Suppressor macrophage treated with lipopolysaccharide for 4 hours (primary cell): ENCODE measurements at regions not wholly inside any gene's neighbourhood (a gene's known extent, or its start where the extent isn't known, plus 50 kb on each side); places are given as distances from the start of the nearest gene placed in this dataset.
A peak's percentile ranks its signal among the peaks of the same experiment; 100 is the strongest.

Experiments
- DNase-seq: peaks from one replicate; pipeline ENCODE4 v3.0.0-alpha.2; 2020

DNA sequence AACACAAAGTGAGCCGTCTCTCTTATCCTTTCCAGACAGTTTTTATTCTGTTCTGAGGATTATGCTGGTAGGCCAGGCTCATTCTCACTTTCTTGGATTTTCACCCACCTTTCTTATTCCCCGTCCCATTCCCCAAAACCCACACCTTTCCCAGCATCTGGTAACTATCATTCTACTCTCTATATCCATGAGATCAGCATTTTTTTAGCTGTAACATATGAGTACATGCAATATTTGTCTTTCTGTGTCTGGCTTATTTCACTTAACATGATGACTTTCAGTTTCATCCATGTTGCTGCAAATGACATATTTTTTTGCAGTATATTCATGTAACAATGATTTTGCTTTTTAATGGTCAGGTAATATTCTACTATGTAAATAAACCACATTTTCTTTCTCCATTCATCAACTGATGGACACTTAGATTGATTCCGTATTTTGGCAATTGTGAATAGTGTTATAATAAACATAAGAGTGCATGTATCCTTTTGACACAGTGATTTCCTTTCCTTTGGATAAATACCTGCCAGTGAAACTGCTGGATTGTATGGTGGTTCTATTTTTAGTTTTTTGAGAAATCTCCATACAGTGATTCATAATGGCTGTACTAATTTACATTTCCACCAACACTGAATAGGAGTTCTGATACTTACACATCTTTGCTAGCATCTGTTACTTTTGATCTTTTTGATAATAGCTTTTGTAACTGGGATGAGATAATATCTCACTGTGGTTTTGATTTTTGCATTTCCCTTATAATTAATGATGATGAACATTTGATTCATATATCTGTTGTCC lies 289.3 kb downstream of the RPRM start:
- no peak for DNase-seq

DNA sequence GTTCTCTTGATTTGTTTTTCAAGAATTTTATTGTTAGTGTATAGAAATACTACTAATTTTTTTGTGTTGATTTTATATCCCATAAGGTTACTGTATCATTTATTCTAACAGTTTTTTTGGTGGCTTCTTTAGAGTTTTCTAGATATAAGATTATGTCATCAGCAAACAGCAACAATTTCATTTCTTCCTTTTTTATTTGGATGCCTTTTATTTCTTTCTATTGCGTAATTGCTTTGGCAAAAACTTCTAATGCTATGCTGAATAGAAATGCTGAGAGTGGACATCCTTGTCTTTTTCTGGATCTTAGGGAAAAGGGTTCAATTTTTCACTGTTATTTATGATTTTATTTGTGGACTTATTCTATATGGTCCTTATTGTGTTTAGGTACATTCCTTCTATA lies 298.8 kb downstream of the RPRM start:
- DNase-seq: no peak

DNA sequence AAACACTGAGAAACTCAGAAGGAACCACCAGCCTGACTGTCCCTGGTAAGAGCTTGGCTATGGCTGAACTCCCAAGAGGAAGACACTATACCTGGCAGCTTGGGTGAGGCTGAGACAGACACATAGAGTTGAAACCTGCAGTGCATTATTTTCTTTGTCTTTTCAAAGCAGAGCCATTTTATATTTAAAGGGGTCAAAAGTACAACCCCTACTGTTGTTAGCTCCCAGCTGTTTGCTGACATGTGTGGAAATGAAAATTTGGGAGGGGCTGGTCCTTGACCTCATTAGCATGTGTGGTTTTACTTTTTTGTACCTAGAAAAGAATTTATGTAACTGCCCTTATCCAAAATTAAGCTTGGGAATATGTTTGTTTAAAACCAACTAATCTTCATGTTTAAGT lies 309.0 kb downstream of the RPRM start:
- no peak for DNase-seq

- DNase-seq: no peak
These were observed 313.5 kb downstream of the RPRM start for GRCh38 chr2:153165021-153165420.

DNA sequence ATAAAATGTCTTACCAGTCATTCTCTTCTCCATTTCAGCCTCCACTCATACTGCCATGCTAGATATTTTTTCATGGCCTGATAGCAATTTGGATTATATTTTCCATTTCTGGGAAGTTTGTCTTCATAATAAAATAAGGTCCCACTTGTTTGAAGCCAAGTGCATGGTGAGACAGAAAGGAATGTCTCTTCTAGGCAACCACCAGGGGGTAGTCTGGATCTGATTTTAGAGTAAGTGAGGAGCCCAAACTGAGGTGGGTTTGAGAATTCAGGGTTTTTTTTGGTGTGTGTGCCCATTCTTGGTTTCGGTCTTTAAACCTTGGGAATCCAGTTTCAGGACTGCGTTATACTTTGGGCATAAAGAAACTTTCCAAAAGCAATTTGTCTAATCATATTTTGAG lies 315.5 kb downstream of the RPRM start:
- DNase-seq: peak; percentile 1

GRCh38 chr2:153156743-153157142 lies 321.8 kb downstream of the RPRM start:
- DNase-seq: no peak

GRCh38 chr2:153152036-153152435 lies 326.5 kb downstream of the RPRM start:
- DNase-seq: no peak

GRCh38 chr2:153145470-153145978 lies 333.0 kb downstream of the RPRM start:
- DNase-seq: no peak

DNA sequence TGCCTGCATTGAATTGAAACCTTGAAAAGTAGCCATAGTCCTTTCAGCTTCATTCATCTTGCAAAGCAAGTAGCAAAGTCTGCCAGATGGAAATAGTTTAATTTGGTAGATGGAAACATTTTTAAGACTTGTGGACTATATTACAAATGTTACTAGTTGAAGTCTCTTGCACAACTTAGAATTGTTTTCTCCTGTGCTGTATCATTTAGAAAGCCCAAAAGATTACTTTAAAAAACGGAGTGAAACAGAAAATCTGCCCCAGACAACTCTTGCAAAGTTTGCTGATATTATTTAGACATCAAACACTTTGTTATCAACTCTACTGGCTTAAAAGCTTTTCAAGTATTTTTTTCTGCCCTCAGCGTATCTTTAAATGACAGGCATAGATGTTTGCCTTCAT lies 335.0 kb downstream of the RPRM start:
- no peak for DNase-seq

DNA sequence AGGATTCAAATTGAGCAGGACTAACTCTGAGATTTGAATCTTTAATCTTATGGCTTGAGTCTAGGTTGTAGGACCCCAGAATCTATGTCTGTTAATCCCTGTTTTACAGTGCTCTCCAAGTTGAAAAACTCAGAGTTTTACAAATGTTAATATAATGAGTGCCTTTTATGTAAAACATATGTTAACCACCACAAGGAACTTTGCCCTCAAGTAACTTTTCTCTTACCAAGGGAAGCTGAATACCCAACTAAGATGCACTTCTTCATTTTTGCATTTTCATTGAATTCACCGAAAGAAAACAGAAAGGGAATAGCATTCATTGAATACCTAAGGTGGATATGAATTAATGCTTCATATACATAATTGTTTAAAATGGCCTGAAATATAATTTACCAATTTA lies 338.1 kb downstream of the RPRM start:
- no peak for DNase-seq

- no peak for DNase-seq
These were observed 339.7 kb downstream of the RPRM start for GRCh38 chr2:153138651-153139375.

DNA sequence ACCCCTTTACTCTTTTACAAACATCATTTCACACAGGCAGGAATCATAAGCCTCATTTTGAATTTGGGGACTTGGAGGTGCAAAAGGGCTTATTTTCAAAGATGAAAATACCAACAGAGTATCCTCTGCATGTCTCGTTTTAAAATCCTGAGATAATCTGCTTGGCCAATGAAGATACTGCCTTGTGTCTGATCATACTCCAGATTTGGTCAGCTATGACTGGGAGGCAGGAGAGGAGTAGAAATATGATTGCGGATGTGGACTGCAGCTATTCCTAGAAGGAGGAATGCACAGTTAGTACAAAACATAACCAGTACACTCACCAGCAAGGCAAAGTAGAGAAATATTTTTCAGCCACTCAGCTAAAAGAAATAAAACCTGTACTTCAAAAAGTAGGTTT lies 342.3 kb downstream of the RPRM start:
- DNase-seq: no peak

DNA sequence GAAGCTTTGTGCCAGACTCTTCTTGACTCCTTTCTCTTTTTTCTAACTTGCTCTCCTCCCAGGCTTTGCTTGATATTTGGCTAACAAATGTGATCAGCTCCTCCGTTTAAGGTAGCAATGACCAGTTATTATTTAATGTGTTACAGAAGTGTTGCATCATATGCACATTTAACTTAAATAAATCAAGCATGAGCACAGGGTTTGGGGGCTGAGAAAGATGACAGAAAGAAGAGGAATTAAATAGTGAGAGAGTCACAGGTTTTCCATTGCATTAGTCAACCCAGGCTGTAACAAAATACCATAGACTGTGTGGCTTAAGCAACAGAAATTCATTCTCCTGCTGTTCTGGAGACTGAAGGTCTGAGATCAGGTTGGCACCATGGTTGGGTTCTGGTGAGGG lies 343.8 kb downstream of the RPRM start:
- DNase-seq: no peak

GRCh38 chr2:153133716-153134115 lies 344.8 kb downstream of the RPRM start:
- no peak for DNase-seq

DNA sequence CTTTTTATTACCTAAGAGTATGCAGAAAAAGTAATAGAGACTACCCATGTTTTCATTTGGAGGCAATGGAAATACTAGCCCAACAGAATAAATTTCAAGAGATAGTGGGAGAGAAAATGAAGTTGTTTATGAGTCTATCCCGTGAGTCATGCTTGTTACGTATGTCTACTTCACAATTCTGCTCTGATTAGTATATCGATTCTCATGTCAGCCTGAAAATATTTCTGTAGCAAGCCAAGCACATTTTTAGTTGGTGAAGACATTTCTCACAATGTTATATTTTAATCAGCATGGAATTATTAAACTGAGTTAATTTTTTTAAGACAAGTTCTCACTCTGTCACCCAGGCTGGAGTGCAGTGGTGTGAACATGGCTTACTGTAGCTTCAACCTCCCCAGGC lies 346.1 kb downstream of the RPRM start:
- DNase-seq: no peak

DNA sequence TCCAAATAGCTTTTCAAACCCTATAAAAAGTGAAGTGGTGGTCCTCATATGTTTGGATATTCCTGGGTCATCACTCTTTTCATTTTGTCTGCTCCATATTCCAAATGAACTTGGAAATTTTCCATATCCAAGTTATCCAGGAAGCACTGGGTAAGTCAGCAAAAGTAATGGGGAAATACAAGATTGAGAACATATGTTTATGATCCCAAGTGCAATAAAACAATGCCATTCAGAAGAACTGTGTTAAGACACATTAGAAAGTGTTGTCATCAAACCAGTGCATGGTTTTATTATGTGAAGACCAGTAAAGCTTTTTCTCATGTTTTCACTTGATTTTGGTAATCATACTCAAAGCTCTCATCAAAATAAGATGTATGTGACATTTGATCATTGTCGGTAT lies 363.4 kb downstream of the RPRM start:
- no peak for DNase-seq

DNA sequence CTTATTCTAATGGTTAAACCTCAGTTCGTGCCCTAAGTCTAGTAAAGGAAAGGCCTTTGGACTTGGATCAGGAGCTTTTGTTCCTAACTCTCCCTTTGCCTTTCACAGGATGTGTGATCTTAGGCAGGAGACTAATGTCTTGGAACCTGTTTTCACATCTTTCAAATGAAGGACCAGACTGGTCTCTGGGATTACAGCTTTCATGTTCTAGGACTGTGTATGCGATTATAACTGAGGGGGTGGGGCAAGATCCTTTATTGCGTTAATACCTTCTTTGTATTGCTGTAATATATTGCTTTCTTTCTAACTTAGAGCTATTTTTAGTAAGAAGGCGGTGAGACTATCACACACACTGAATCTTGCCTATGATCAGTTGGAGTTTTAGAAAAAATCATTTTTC lies 368.1 kb downstream of the RPRM start:
- no peak for DNase-seq

DNA sequence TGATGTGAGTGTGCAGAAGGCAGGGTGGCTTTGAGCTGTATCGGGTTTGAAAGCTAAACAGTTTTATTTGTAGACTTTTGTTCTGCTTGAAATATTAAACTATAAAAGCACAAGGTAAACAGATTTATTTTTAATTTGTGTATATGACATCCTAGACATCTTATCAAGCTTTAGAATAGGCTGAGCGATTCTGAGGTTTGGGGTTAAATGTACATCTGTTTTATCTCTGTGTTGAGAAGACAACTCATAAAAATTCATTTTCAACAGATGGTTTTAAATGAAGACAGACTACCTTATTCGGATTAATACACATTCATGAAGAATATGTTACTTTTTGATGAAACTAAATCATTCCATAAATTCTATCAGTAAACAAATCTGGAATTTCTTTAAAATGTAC lies 368.8 kb downstream of the RPRM start:
- no peak for DNase-seq

- no peak for DNase-seq
These were observed 371.6 kb downstream of the RPRM start for GRCh38 chr2:153106802-153107477.

- no peak for DNase-seq
These were observed 372.6 kb downstream of the RPRM start for GRCh38 chr2:153105829-153106578.

DNA sequence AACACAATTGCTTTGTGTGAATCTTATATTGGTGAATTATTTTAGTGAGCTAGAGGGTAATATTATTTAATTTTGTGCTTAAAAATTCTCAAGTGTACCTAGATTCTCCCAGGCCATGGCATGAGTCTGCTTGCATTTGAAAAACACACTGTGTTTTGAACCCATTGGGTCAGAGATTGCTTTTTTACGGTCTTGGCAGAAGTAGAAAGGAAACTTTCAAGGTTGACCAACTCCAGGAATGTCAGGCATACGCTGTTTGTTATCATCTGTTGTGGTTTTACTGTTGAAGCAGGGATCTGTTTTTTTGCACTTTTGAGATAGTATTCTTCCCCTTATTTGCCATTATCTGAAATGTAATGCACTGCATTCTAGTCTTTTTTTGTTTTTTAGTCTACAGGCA lies 377.4 kb downstream of the RPRM start:
- DNase-seq: no peak

DNA sequence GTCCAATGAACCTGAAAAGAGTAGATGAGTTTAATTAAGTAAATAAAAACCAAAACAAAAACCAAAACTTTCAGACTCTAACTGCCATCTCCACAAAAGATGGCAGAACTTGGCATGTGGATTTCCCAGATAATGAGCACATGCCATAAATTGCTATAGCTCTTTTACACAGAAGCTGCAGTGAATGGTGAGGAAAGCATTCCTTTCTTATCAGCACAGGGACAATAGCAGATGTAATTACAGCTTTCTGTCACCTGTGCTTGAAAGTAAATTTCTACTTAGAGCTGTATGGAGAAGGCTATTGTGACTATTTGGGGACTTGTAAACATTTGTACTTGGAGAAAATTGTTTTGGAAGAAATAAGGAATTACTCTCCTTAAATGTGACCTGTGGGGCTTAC lies 378.4 kb downstream of the RPRM start:
- no peak for DNase-seq

DNA sequence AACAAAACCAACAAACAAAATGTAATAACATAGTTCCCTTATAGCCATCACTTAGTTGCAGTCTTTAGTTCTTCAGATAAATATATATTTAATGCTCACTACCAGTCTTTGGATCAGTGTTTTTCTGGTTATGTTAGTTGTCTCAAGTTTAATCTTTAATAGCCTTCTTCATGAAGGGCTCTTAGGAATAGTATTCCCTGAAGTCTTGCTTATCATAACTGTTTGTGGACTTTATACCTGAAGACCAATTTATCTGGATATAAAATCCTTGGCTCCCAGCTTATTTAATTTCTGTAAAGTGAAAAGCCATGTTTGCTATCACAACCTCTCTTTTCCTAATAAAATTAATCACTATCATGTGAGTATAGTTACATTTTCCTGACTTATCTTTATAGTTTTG lies 379.7 kb downstream of the ARL6IP6 start:
- DNase-seq: no peak
